ENCODE measurements at regions not wholly inside any gene's neighbourhood (a gene's known extent, or its start where the extent isn't known, plus 50 kb on each side); places are given as distances from the start of the nearest gene placed in this dataset.

DNA sequence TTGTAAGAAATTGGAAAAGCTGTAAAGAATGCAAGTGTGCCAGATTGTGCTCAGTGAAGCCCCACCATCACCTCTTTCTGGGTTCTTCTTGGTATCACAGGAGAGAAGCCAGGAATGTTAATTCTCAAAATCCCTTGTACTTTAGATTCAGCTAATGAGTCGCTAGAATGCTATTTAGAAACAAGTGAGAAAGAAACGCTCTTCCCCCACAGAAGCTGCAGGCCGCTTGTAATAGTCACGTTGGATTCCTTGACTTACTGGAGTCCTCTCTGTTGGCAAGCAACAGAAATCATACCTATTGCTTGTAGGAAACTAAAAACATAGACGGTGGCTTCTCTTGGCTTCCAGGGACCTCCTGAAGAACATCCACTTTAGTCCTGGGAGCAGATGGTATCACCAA lies 375.6 kb upstream of the LRATD1 start:
- Histone ChIP-seq H3K36me3 (no peaks in the 10 kb centered on the region), H3K9me3 (ENCODE audit: severe bottlenecking) (no peaks in the 10 kb centered on the region), H3K27me3 (ENCODE audit: insufficient read depth, low read depth, severe bottlenecking) (no peaks in the 10 kb centered on the region), H3K4me3 (ENCODE audit: low read depth, low read length) (no peak overlapping the region), H3K27ac (no peak overlapping the region)
- DNase-seq, result no peak
- TF ChIP-seq, protein P1, sequence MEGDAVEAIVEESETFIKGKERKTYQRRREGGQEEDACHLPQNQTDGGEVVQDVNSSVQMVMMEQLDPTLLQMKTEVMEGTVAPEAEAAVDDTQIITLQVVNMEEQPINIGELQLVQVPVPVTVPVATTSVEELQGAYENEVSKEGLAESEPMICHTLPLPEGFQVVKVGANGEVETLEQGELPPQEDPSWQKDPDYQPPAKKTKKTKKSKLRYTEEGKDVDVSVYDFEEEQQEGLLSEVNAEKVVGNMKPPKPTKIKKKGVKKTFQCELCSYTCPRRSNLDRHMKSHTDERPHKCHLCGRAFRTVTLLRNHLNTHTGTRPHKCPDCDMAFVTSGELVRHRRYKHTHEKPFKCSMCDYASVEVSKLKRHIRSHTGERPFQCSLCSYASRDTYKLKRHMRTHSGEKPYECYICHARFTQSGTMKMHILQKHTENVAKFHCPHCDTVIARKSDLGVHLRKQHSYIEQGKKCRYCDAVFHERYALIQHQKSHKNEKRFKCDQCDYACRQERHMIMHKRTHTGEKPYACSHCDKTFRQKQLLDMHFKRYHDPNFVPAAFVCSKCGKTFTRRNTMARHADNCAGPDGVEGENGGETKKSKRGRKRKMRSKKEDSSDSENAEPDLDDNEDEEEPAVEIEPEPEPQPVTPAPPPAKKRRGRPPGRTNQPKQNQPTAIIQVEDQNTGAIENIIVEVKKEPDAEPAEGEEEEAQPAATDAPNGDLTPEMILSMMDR (IDR thresholded peaks at IDR 0.05; ENCODE audit: low read depth, low read length), result no peak

- no peaks in the 10 kb centered on the region for H3K9me3 ChIP-seq (ENCODE audit: severe bottlenecking)
- DNase-seq, result no peak
- TF ChIP-seq, protein P1 (IDR thresholded peaks at IDR 0.05; ENCODE audit: low read depth, low read length), result no peak
Observed at GRCh38 chr2:14257801-14258507, 374.6 kb upstream of the LRATD1 start.

DNA sequence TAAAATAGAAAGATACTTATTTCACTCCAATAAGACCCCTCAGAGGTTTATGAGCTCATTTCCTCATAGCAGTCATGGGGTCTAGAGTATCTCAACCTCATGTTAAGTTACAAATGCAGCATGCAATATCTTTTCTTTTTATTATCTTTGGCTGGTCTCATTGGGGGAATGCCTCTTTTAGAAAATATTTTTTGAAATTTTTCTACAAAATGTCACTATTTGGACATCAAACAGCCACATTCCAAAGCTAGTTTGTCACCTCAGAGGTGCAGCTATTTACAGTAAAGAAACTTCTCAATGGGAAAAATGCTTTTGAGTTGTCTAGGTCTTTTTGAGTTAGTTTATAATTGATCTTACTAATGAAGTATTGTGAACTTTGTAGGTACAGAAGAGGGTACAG lies 370.7 kb upstream of the LRATD1 start:
- Histone ChIP-seq H3K36me3 (no peaks in the 10 kb centered on the region), H3K4me3 (ENCODE audit: low read depth, low read length) (no peak overlapping the region), H3K27me3 (ENCODE audit: insufficient read depth, low read depth, severe bottlenecking) (no peaks in the 10 kb centered on the region), H3K9me3 (ENCODE audit: severe bottlenecking) (no peaks in the 10 kb centered on the region), H3K27ac (no peak overlapping the region)
- TF ChIP-seq, protein P1 (IDR thresholded peaks at IDR 0.05; ENCODE audit: low read depth, low read length), result no peak
- DNase-seq, result no peak

More at GRCh38 chr2:14257801-14258507, 374.6 kb upstream of the LRATD1 start:
- Histone ChIP-seq H3K27me3 (ENCODE audit: insufficient read depth, low read depth, severe bottlenecking) (no peaks in the 10 kb centered on the region), H3K27ac (no peak overlapping the region), H3K36me3 (no peaks in the 10 kb centered on the region), H3K4me3 (ENCODE audit: low read depth, low read length) (no peak overlapping the region)

- Histone ChIP-seq H3K36me3 (no peaks in the 10 kb centered on the region), H3K27me3 (ENCODE audit: insufficient read depth, low read depth, severe bottlenecking) (no peaks in the 10 kb centered on the region), H3K27ac (no peak overlapping the region), H3K9me3 (ENCODE audit: severe bottlenecking) (no peaks in the 10 kb centered on the region), H3K4me3 (ENCODE audit: low read depth, low read length) (no peak overlapping the region)
- no peak for DNase-seq
- TF ChIP-seq, protein P1 (IDR thresholded peaks at IDR 0.05; ENCODE audit: low read depth, low read length), result no peak
Observed at GRCh38 chr2:14263053-14263452, 369.5 kb upstream of the LRATD1 start.

DNA sequence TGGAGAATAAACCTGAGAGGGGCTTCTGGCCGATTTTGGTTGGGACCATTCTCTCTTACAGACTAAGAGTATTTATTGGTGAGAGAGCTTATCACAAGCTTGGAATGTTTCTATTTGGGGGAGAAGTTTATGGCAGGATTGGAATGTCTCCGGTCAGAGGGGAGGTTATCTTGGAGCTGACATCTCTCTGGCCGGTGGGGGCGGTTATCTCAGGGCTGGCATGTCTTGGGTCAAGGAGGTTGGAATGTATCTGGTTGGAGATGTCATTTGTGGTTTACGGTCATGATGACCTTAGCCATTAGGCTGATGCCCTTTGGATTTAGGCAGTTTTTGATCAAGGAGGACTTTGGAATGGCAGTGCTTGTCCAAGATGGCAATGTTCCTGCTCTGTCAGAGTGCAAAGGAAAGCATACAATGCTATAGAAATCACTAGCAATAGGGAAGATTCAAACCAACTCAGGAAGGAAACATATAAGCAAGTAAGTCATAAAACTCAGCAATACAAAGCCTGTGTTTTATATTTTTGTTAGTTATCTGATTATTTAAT lies 362.4 kb upstream of the LRATD1 start:
- Histone ChIP-seq H3K27ac (no peak overlapping the region), H3K4me3 (ENCODE audit: low read depth, low read length) (no peak overlapping the region), H3K36me3 (no peaks in the 10 kb centered on the region), H3K27me3 (ENCODE audit: insufficient read depth, low read depth, severe bottlenecking) (no peaks in the 10 kb centered on the region), H3K9me3 (ENCODE audit: severe bottlenecking) (no peaks in the 10 kb centered on the region)
- TF ChIP-seq, protein P1 (IDR thresholded peaks at IDR 0.05; ENCODE audit: low read depth, low read length), result no peak
- no peak for DNase-seq
